Endothelial cell of umbilical vein (primary cell): ENCODE measurements at regions not wholly inside any gene's neighbourhood (a gene's known extent, or its start where the extent isn't known, plus 50 kb on each side); places are given as distances from the start of the nearest gene placed in this dataset.

Source experiments
- BruUV-seq: library from RNA; stranded (reverse); fragments of 400-500 nt; replicated peaks from 2 replicates; lab custom pipeline; 2021; lab: Mats Ljungman, UMichigan
- CTCF ChIA-PET: fragments of 300-600, 350-600 bp; sonication (Branson Sonifier 250); formaldehyde crosslinking; loops from one replicate; lab custom pipeline; 2021; ENCODE audit warnings: antibody characterized with exemption, inconsistent platforms; lab: Charles Lee
- POLR2A ChIA-PET: fragments of 300-600, 350-600 bp; sonication (Branson Sonifier 250); formaldehyde crosslinking; loops from one replicate; lab custom pipeline; 2021; ENCODE audit warnings: antibody characterized with exemption, inconsistent platforms; lab: Charles Lee
- DNase-seq: peaks from one replicate; pipeline ENCODE4 v3.0.0-alpha.2; 2011; ENCODE audit warnings: low read depth, low spot score
- FAIRE-seq: peaks from 2 replicates; lab custom pipeline; 2011; peaks lifted over from hg19 to GRCh38; lab: Jason Lieb, UNC
- H2AFZ ChIP-seq: 2 replicates; pipeline ENCODE4 v1.6.0; 2012; ENCODE audit warnings: low read depth, low read length, control low read depth, inconsistent platforms
- H3K27ac ChIP-seq: 2 replicates; pipeline ENCODE4 v1.5.1; 2011; ENCODE audit warnings: low read depth, mild to moderate bottlenecking, control low read depth, low read length, moderate library complexity; ENCODE audit not compliant: insufficient read depth
- H3K27me3 ChIP-seq, 2 experiments: 2 replicates each; pipeline versions ENCODE4 v1.6.0 to v1.6.1; 2011; ENCODE audit warnings: low read length in 2 of 2, mixed read lengths in 1 of 2; ENCODE audit not compliant: control insufficient read depth in 2 of 2, insufficient read depth in 2 of 2
- H3K36me3 ChIP-seq, 2 experiments: 2 replicates in 1 of 2; 3 replicates in 1 of 2; pipeline ENCODE4 v1.5.1; 2011; ENCODE audit warnings: low read length in 2 of 2, mild to moderate bottlenecking in 1 of 2, moderate library complexity in 1 of 2; ENCODE audit not compliant: control insufficient read depth in 2 of 2, insufficient read depth in 2 of 2; ENCODE audit errors: extremely low read depth in 1 of 2
- H3K4me1 ChIP-seq: 3 replicates; pipeline ENCODE4 v1.5.1; 2011; ENCODE audit warnings: mild to moderate bottlenecking, low read length; ENCODE audit not compliant: control insufficient read depth, insufficient read depth; ENCODE audit errors: extremely low read depth
- H3K4me2 ChIP-seq: 2 replicates; pipeline ENCODE4 v1.6.1; 2011; ENCODE audit warnings: low read length, control low read depth, mixed read lengths; ENCODE audit not compliant: insufficient read depth
- H3K4me3 ChIP-seq, 3 experiments: fragments of 200-600 bp in 1 of 3; sonication (generic), shearing (Covaris generic) in 1 of 3; replicated peaks in 1 of 3; 2 replicates each; pipeline ENCODE4 v1.5.1; 2011 to 2016; ENCODE audit warnings: control low read depth in 3 of 3, low read length in 3 of 3, mild to moderate bottlenecking in 2 of 3, inconsistent platforms in 1 of 3, low read depth in 1 of 3, moderate library complexity in 1 of 3; ENCODE audit not compliant: insufficient read depth in 1 of 3
- H3K79me2 ChIP-seq: 2 replicates; pipeline ENCODE4 v1.6.0; 2012; ENCODE audit warnings: low read length, inconsistent platforms; ENCODE audit not compliant: control insufficient read depth, insufficient read depth
- H3K9ac ChIP-seq: replicated peaks from 2 replicates; pipeline ENCODE3; 2011; ENCODE audit warnings: low read length, control low read depth; ENCODE audit not compliant: insufficient read depth; ENCODE audit errors: extremely low read depth
- H3K9me1 ChIP-seq: replicated peaks from 3 replicates; pipeline ENCODE4 v1.6.0; 2011; ENCODE audit warnings: mild to moderate bottlenecking, low read length; ENCODE audit not compliant: control insufficient read depth, insufficient read depth; ENCODE audit errors: extremely low read depth
- H3K9me3 ChIP-seq: replicated peaks from 2 replicates; pipeline ENCODE4 v1.5.1; 2012; ENCODE audit warnings: low read length, inconsistent platforms; ENCODE audit not compliant: control insufficient read depth, insufficient read depth
- H4K20me1 ChIP-seq: replicated peaks from 2 replicates; pipeline ENCODE3; 2011; ENCODE audit warnings: mild to moderate bottlenecking, low read length; ENCODE audit not compliant: control insufficient read depth, insufficient read depth; ENCODE audit errors: extremely low read depth
- CTCF ChIP-seq, 2 donors: IDR thresholded peaks; 1 replicate in 1 of 2; 2 replicates in 1 of 2; pipeline ENCODE4 v1.5.1; 2011; ENCODE audit warnings: low read length in 2 of 2, mild to moderate bottlenecking in 2 of 2, moderate library complexity in 2 of 2, control low read depth in 1 of 2, inconsistent platforms in 1 of 2, low read depth in 1 of 2; ENCODE audit not compliant: insufficient read depth in 1 of 2; ENCODE audit errors: extremely low read depth in 1 of 2
- EZH2 ChIP-seq: IDR thresholded peaks from 2 replicates; pipeline ENCODE4 v1.6.1; 2012; ENCODE audit warnings: borderline replicate concordance, low read depth, mild to moderate bottlenecking, moderate library complexity, low read length, inconsistent platforms; ENCODE audit not compliant: severe bottlenecking
- FOS ChIP-seq: IDR thresholded peaks from 2 replicates; pipeline ENCODE4 v1.6.1; 2011; ENCODE audit warnings: mild to moderate bottlenecking, low read length, moderate library complexity, borderline replicate concordance; ENCODE audit not compliant: insufficient read depth
- GATA2 ChIP-seq: IDR thresholded peaks from 2 replicates; pipeline ENCODE4 v1.7.0; 2011; ENCODE audit warnings: low read depth, mild to moderate bottlenecking, moderate library complexity, mixed read lengths, low read length; ENCODE audit not compliant: insufficient read length, insufficient read depth
- JUN ChIP-seq: IDR thresholded peaks from 2 replicates; pipeline ENCODE4 v1.6.1; 2011; ENCODE audit warnings: borderline replicate concordance, low read depth; ENCODE audit not compliant: insufficient read length, insufficient read depth
- MAX ChIP-seq: IDR thresholded peaks from 2 replicates; pipeline ENCODE4 v1.6.1; 2011; ENCODE audit not compliant: insufficient read depth, insufficient read length
- MYC ChIP-seq: IDR thresholded peaks from one replicate; pipeline ENCODE4 v1.6.1; 2011; ENCODE audit warnings: mild to moderate bottlenecking, low read depth, low read length
- POLR2A ChIP-seq: IDR thresholded peaks from 2 replicates; pipeline ENCODE4 v1.6.1; 2012; ENCODE audit warnings: low read depth, mild to moderate bottlenecking, control low read depth, low read length
- POLR2AphosphoS5 ChIP-seq: IDR thresholded peaks from 2 replicates; pipeline ENCODE4 v1.6.1; 2012; ENCODE audit warnings: low read depth, mild to moderate bottlenecking, control low read depth, low read length, moderate library complexity; ENCODE audit not compliant: insufficient read depth
- dilution Hi-C: fragments of 300-500 bp; cut with MboI; formaldehyde crosslinking; loops from one replicate; pipeline ENCODE4 v1.15.0; 2019; ENCODE audit warnings: low sequenced_read_pairs; ENCODE audit not compliant: extremely low pct_ligation_motif_present
- intact Hi-C: fragments of 100-400 bp; cut with micrococcal nuclease; formaldehyde crosslinking; loops from one replicate; pipeline ENCODE4 v1.10.0; 2022

GRCh38 chr1:18021242-18021641 is 86.4 kb upstream of the IGSF21 start:
- no TSS peak for BruUV-seq
- no peaks in the 10 kb centered on the region for H3K4me1 ChIP-seq
- no peak overlapping the region for H3K27ac ChIP-seq
- no peaks in the 10 kb centered on the region for H4K20me1 ChIP-seq
- H3K4me2 ChIP-seq, result no peak overlapping the region
- intact Hi-C loops, result no loop called here
- no peak overlapping the region for H3K9ac ChIP-seq
- no peak overlapping the region for H3K4me3 ChIP-seq
- FAIRE-seq, result no peak
- no peaks in the 10 kb centered on the region for H3K79me2 ChIP-seq
- dilution Hi-C loops, result no loop called here
- TF ChIP-seq FOS (no peak), GATA2 (no peak), POLR2AphosphoS5 (no peak), JUN (no peak), MYC (no peak), CTCF (IDR thresholded peaks at IDR 0.05; ENCODE audit: extremely low read depth in 1 of 2, insufficient read depth in 1 of 2, low read depth in 1 of 2, low read length in 2 of 2) (no peak), POLR2A (no peak), MAX (no peak), EZH2 (no peak)
- no peaks in the 10 kb centered on the region for H3K9me3 ChIP-seq
- no peaks in the 10 kb centered on the region for H3K36me3 ChIP-seq
- CTCF ChIA-PET, result no interaction called here
- H3K27me3 ChIP-seq, result no peaks in the 10 kb centered on the region
- POLR2A ChIA-PET, result no interaction called here
- H3K9me1 ChIP-seq, result no peaks in the 10 kb centered on the region
- DNase-seq, result no peak
- H2AFZ ChIP-seq, result no peak overlapping the region
